H9 (cell line): ENCODE measurements at regions not wholly inside any gene's neighbourhood (a gene's known extent, or its start where the extent isn't known, plus 50 kb on each side); places are given as distances from the start of the nearest gene placed in this dataset.

ENCODE experiments used
- DNase-seq: peaks from one replicate; pipeline ENCODE4 v3.0.0-alpha.2; 2017
- H2AFZ ChIP-seq: one replicate; pipeline ENCODE4 v1.6.1; 2013; ENCODE audit warnings: mild to moderate bottlenecking, low read length, control low read depth, moderate library complexity
- H2AK5ac ChIP-seq: 2 replicates; pipeline ENCODE4 v1.6.1; 2013; ENCODE audit warnings: low read length, control low read depth, mixed read lengths; ENCODE audit not compliant: insufficient read length
- H2BK120ac ChIP-seq: one replicate; pipeline ENCODE4 v1.6.1; 2013; ENCODE audit warnings: low read depth, mild to moderate bottlenecking, low read length, control low read depth, inconsistent platforms; ENCODE audit not compliant: poor library complexity, severe bottlenecking
- H2BK12ac ChIP-seq: 2 replicates; pipeline ENCODE4 v1.6.1; 2013; ENCODE audit warnings: low read length, control low read depth, mixed read lengths, low read depth; ENCODE audit not compliant: insufficient read length
- H2BK15ac ChIP-seq: 2 replicates; pipeline ENCODE4 v1.6.1; 2013; ENCODE audit warnings: low read depth, low read length, control low read depth
- H2BK20ac ChIP-seq: one replicate; pipeline ENCODE4 v1.6.1; 2013; ENCODE audit warnings: low read depth, mild to moderate bottlenecking, low read length, control low read depth, inconsistent platforms; ENCODE audit not compliant: poor library complexity, severe bottlenecking
- H2BK5ac ChIP-seq: 2 replicates; pipeline ENCODE4 v1.6.1; 2013; ENCODE audit warnings: low read length, control low read depth, mixed read lengths; ENCODE audit not compliant: insufficient read length
- H3K14ac ChIP-seq: 2 replicates; pipeline ENCODE4 v1.6.1; 2013; ENCODE audit warnings: low read length, control low read depth; ENCODE audit not compliant: insufficient read depth
- H3K18ac ChIP-seq: 2 replicates; pipeline ENCODE4 v1.6.1; 2013; ENCODE audit warnings: low read depth, mild to moderate bottlenecking, mixed read lengths, low read length, control low read depth; ENCODE audit not compliant: insufficient read length
- H3K23ac ChIP-seq: 2 replicates; pipeline ENCODE4 v1.6.1; 2013; ENCODE audit warnings: low read length, control low read depth, mixed read lengths, low read depth; ENCODE audit not compliant: insufficient read length
- H3K23me2 ChIP-seq: 2 replicates; pipeline ENCODE4 v1.6.1; 2013; ENCODE audit warnings: low read depth, mild to moderate bottlenecking, mixed read lengths, low read length, control low read depth; ENCODE audit not compliant: insufficient read length, poor library complexity, severe bottlenecking
- H3K27ac ChIP-seq: 2 replicates; pipeline ENCODE4 v1.5.1; 2013; ENCODE audit warnings: low read length, control low read depth, mixed read lengths, low read depth; ENCODE audit not compliant: insufficient read length
- H3K27me3 ChIP-seq: 2 replicates; pipeline ENCODE4 v1.6.1; 2013; ENCODE audit warnings: low read length, control low read depth, inconsistent platforms; ENCODE audit not compliant: insufficient read depth
- H3K4ac ChIP-seq: 2 replicates; pipeline ENCODE4 v1.6.1; 2013; ENCODE audit warnings: low read depth, mild to moderate bottlenecking, control low read depth, inconsistent platforms, low read length, moderate library complexity
- H3K4me1 ChIP-seq: 2 replicates; pipeline ENCODE4 v1.6.1; 2013; ENCODE audit warnings: low read length, control low read depth, inconsistent platforms; ENCODE audit not compliant: insufficient read depth
- H3K4me2 ChIP-seq: 2 replicates; pipeline ENCODE4 v1.6.1; 2013; ENCODE audit warnings: low read length, control low read depth, mixed read lengths; ENCODE audit not compliant: insufficient read length, insufficient read depth
- H3K56ac ChIP-seq: 2 replicates; pipeline ENCODE4 v1.6.1; 2013; ENCODE audit warnings: low read depth, mild to moderate bottlenecking, mixed read lengths, low read length, control low read depth; ENCODE audit not compliant: insufficient read length
- H3K79me1 ChIP-seq: 2 replicates; pipeline ENCODE4 v1.6.1; 2013; ENCODE audit warnings: low read depth, mild to moderate bottlenecking, moderate library complexity, low read length, control low read depth, inconsistent platforms; ENCODE audit not compliant: insufficient read depth, poor library complexity, severe bottlenecking
- H3K79me2 ChIP-seq: 2 replicates; pipeline ENCODE4 v1.6.1; 2013; ENCODE audit warnings: low read length, control low read depth, inconsistent platforms; ENCODE audit not compliant: insufficient read depth
- H3K9ac ChIP-seq: 2 replicates; pipeline ENCODE4 v1.6.1; 2013; ENCODE audit warnings: low read length, control low read depth, mixed read lengths; ENCODE audit not compliant: insufficient read length; ENCODE audit errors: extremely low read depth
- H3K9me3 ChIP-seq: one replicate; pipeline ENCODE4 v1.6.1; 2013; ENCODE audit warnings: low read depth, low read length, inconsistent platforms; ENCODE audit not compliant: control insufficient read depth
- H3T11ph ChIP-seq: one replicate; pipeline ENCODE4 v1.6.1; 2013; ENCODE audit warnings: mild to moderate bottlenecking, low read length, control low read depth, inconsistent platforms
- H4K20me1 ChIP-seq: one replicate; pipeline ENCODE4 v1.6.1; 2013; ENCODE audit not compliant: control insufficient read depth, insufficient read length, insufficient read depth
- H4K5ac ChIP-seq: 2 replicates; pipeline ENCODE4 v1.6.1; 2013; ENCODE audit warnings: low read depth, mild to moderate bottlenecking, mixed read lengths, low read length, control low read depth; ENCODE audit not compliant: insufficient read length
- H4K8ac ChIP-seq: replicated peaks from 2 replicates; pipeline ENCODE4 v1.6.1; 2013; ENCODE audit warnings: low read length, control low read depth, mixed read lengths, low read depth; ENCODE audit not compliant: insufficient read length
- H4K91ac ChIP-seq: 2 replicates; pipeline ENCODE4 v1.6.1; 2013; ENCODE audit warnings: low read depth, mild to moderate bottlenecking, moderate library complexity, mixed read lengths, low read length, control low read depth; ENCODE audit not compliant: insufficient read length
- H3K27ac Mint-ChIP-seq, 3 experiments: 2 replicates in 2 of 3; 3 replicates in 1 of 3; pipeline ENCODE4 v1.8.0; 2020 to 2021; ENCODE audit warnings: mixed read lengths in 3 of 3, mild to moderate bottlenecking in 1 of 3, moderate library complexity in 1 of 3
- H3K27me3 Mint-ChIP-seq: 2 replicates; pipeline ENCODE4 v1.8.0; 2021; ENCODE audit warnings: low read depth, mild to moderate bottlenecking, moderate library complexity, mixed read lengths
- H3K36me3 Mint-ChIP-seq, 3 experiments: 2 replicates in 2 of 3; 3 replicates in 1 of 3; pipeline ENCODE4 v1.8.0; 2020 to 2021; ENCODE audit warnings: low read depth in 3 of 3, mixed read lengths in 3 of 3; ENCODE audit not compliant: insufficient read depth in 1 of 3
- H3K4me1 Mint-ChIP-seq, 2 experiments: 2 replicates each; pipeline ENCODE4 v1.8.0; 2020; ENCODE audit warnings: mixed read lengths in 2 of 2
- H3K4me3 Mint-ChIP-seq, 2 experiments: 2 replicates in 1 of 2; 3 replicates in 1 of 2; pipeline ENCODE4 v1.8.0; 2020 to 2021; ENCODE audit warnings: mild to moderate bottlenecking in 2 of 2, mixed read lengths in 2 of 2, moderate library complexity in 1 of 2
- H3K9me3 Mint-ChIP-seq, 2 experiments: 2 replicates in 1 of 2; 3 replicates in 1 of 2; pipeline ENCODE4 v1.8.0; 2020; ENCODE audit warnings: mild to moderate bottlenecking in 2 of 2, mixed read lengths in 2 of 2, moderate library complexity in 1 of 2
- CTCF ChIP-seq: fragments of 200-600 bp; sonication (generic); conservative IDR thresholded peaks from 3 replicates; pipeline ENCODE4 v1.8.0; 2021; ENCODE audit warnings: antibody characterized with exemption, mild to moderate bottlenecking
- WGBS: extraction: QIAGEN DNeasy Blood & Tissue Kit; methylation state at CpG from one replicate; pipeline ENCODE4 v1.1.7; 2013; ENCODE audit warnings: missing lambda C conversion rate, low lambda C conversion rate, mixed read lengths; ENCODE audit not compliant: insufficient read length; ENCODE audit errors: extremely low coverage; 5-methylcytosine and 5-hydroxymethylcytosine counted together

GRCh38 chr1:65026235-65026634 lies 59.9 kb upstream of the JAK1 start:
- no CpG with 5 or more reads among the region's 3 CpGs for WGBS

More at GRCh38 chr1:65026235-65026634, 59.9 kb upstream of the JAK1 start:
- Mint-ChIP-seq H3K27ac (peak overlapping the region; percentile 21 to 91 (median 65); a peak in 6 of 7 replicates), H3K27me3 (no peaks in the 10 kb centered on the region; the same call in 1 of the 2 replicates), H3K4me3 (peak overlapping the region in 1 of 2 experiments; percentile 42; a peak in 2 of 5 replicates), H3K4me1 (peaks cover 16 to 18% of the 10 kb centered on the region in 2 experiments), H3K36me3 (peaks cover 0 to 14% (median 5%) of the 10 kb centered on the region in 3 experiments; a peak in 5 of 7 replicates), H3K9me3 (peaks cover 0 to 7% of the 10 kb centered on the region in 2 experiments; a peak in 2 of 5 replicates)
- Histone ChIP-seq H3K27ac (peak overlapping the region; percentile 93), H3K9me3 (no peaks in the 10 kb centered on the region), H3K79me2 (no peaks in the 10 kb centered on the region), H3K9ac (no peak overlapping the region), H2AK5ac (no peak overlapping the region), H3K4ac (no peak overlapping the region), H3K14ac (no peak overlapping the region), H2BK15ac (no peak overlapping the region), H3K23me2 (no peaks in the 10 kb centered on the region), H2BK12ac (no peak overlapping the region), H2BK5ac (no peak overlapping the region), H2BK120ac (no peak overlapping the region), H4K5ac (no peak overlapping the region), H3T11ph (no peak overlapping the region), H4K91ac (no peak overlapping the region), H3K4me1 (peaks cover 14% of the 10 kb centered on the region), H3K18ac (no peak overlapping the region), H3K27me3 (no peaks in the 10 kb centered on the region), H3K79me1 (no peaks in the 10 kb centered on the region), H2AFZ (no peak overlapping the region), H3K23ac (no peak overlapping the region), H3K56ac (no peak overlapping the region), H4K8ac (no peak overlapping the region), H2BK20ac (no peak overlapping the region), H4K20me1 (peaks cover 3% of the 10 kb centered on the region), H3K4me2 (peak overlapping the region; percentile 41)
- DNase-seq = peak; percentile 75
- no peak for TF ChIP-seq CTCF
